Fibroblast of peridontal ligament (primary cell): ENCODE measurements at regions not wholly inside any gene's neighbourhood (a gene's known extent, or its start where the extent isn't known, plus 50 kb on each side); places are given as distances from the start of the nearest gene placed in this dataset.
"Not testable (repeated sequence)": the region's sequence is repeated elsewhere in the genome, so short reads cannot be mapped to it uniquely, and the experiment has no call there.

Experiments
- DNase-seq: peaks from one replicate; pipeline ENCODE4 v3.0.0-alpha.2; 2010; ENCODE audit errors: extremely low read depth

GRCh38 chr10:46645110-46645509 is 66.2 kb downstream of the SYT15 start:
- DNase-seq: not testable (repeated sequence)

GRCh38 chr10:46646132-46646531 is 67.2 kb downstream of the SYT15 start:
- not testable (repeated sequence) for DNase-seq

GRCh38 chr10:46650967-46651366 is 72.0 kb downstream of the SYT15 start:
- not testable (repeated sequence) for DNase-seq

GRCh38 chr10:46657437-46657836 is 78.5 kb downstream of the SYT15 start:
- DNase-seq: not testable (repeated sequence)

- not testable (repeated sequence) for DNase-seq
Measured at GRCh38 chr10:46660027-46660834, 81.3 kb downstream of the SYT15 start.

- DNase-seq: not testable (repeated sequence)
Measured at GRCh38 chr10:46660835-46661164, 81.9 kb downstream of the SYT15 start.

GRCh38 chr10:46665536-46665935 is 86.6 kb downstream of the SYT15 start:
- not testable (repeated sequence) for DNase-seq

- DNase-seq: not testable (repeated sequence)
Measured at GRCh38 chr10:46668357-46668997, 89.5 kb downstream of the SYT15 start.

GRCh38 chr10:46677836-46678435 is 99.0 kb downstream of the SYT15 start:
- DNase-seq: not testable (repeated sequence)

- not testable (repeated sequence) for DNase-seq
Measured at GRCh38 chr10:46691397-46691796, 112.5 kb downstream of the SYT15 start.

GRCh38 chr10:46693218-46693617 is 114.3 kb downstream of the SYT15 start:
- DNase-seq: not testable (repeated sequence)

- DNase-seq: not testable (repeated sequence)
Measured at GRCh38 chr10:46717264-46717663, 138.3 kb downstream of the SYT15 start.

- DNase-seq: not testable (repeated sequence)
Measured at GRCh38 chr10:46718014-46718413, 139.1 kb downstream of the SYT15 start.

- DNase-seq: not testable (repeated sequence)
Measured at GRCh38 chr10:46720386-46720785, 141.5 kb downstream of the SYT15 start.

GRCh38 chr10:46720811-46721518 is 142.0 kb downstream of the SYT15 start:
- DNase-seq: not testable (repeated sequence)

GRCh38 chr10:46724258-46724657 is 145.3 kb downstream of the SYT15 start:
- not testable (repeated sequence) for DNase-seq

- DNase-seq: not testable (repeated sequence)
Measured at GRCh38 chr10:46728359-46728758, 149.4 kb downstream of the SYT15 start.

GRCh38 chr10:46730729-46731128 is 151.8 kb downstream of the SYT15 start:
- DNase-seq: not testable (repeated sequence)

- not testable (repeated sequence) for DNase-seq
Measured at GRCh38 chr10:46733635-46734261, 154.8 kb downstream of the SYT15 start.

GRCh38 chr10:46734262-46734642 is 155.3 kb downstream of the SYT15 start:
- not testable (repeated sequence) for DNase-seq

GRCh38 chr10:46739919-46740318 is 161.0 kb downstream of the SYT15 start:
- DNase-seq: not testable (repeated sequence)
